ENCODE measurements at regions not wholly inside any gene's neighbourhood (a gene's known extent, or its start where the extent isn't known, plus 50 kb on each side); places are given as distances from the start of the nearest gene placed in this dataset.

DNA sequence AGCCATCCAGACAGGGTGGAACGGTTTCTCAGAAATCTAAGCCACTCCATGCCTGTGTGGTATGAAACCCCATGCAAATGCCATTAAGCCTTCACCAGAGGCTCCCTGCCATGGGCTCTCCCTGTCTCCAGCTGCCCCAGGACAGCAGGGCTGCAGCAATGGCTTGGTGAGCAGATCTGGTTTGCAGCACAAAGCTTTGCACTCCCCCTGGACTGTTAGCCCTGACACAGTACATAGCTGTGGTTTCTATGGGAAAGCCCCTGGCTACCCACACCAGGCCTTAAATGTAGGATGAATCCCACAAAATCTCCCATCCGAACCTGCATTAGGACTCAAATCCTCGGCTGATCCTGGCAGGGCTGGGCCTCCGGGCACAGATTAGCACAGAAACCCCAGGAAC, 291.6 kb downstream of the TNS1 start:
- H3K4me2 ChIP-seq (ENCODE audit: low read length), result no peak overlapping the region
- no peak overlapping the region for H3K4me3 ChIP-seq (ENCODE audit: low read length)
- H3F3A ChIP-seq (ENCODE audit: control insufficient read depth, insufficient read depth), result no peaks in the 10 kb centered on the region
- no peaks in the 10 kb centered on the region for H3K36me3 ChIP-seq (ENCODE audit: control insufficient read depth, low read length)
- TF ChIP-seq, protein P1, sequence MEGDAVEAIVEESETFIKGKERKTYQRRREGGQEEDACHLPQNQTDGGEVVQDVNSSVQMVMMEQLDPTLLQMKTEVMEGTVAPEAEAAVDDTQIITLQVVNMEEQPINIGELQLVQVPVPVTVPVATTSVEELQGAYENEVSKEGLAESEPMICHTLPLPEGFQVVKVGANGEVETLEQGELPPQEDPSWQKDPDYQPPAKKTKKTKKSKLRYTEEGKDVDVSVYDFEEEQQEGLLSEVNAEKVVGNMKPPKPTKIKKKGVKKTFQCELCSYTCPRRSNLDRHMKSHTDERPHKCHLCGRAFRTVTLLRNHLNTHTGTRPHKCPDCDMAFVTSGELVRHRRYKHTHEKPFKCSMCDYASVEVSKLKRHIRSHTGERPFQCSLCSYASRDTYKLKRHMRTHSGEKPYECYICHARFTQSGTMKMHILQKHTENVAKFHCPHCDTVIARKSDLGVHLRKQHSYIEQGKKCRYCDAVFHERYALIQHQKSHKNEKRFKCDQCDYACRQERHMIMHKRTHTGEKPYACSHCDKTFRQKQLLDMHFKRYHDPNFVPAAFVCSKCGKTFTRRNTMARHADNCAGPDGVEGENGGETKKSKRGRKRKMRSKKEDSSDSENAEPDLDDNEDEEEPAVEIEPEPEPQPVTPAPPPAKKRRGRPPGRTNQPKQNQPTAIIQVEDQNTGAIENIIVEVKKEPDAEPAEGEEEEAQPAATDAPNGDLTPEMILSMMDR (IDR thresholded peaks at IDR 0.05; ENCODE audit: low read depth, low read length, poor library complexity, severe bottlenecking), result no peak
- TF ChIP-seq EZH2phosphoT487 (IDR thresholded peaks at IDR 0.05; ENCODE audit: borderline replicate concordance, low read length), result no peak
- no peaks in the 10 kb centered on the region for H3K9me2 ChIP-seq (replicated peaks; ENCODE audit: control insufficient read depth, low read length)
- no peaks in the 10 kb centered on the region for H3K9me3 ChIP-seq (ENCODE audit: control insufficient read depth, insufficient read depth, low read length)
- H3K27ac ChIP-seq (ENCODE audit: low read depth, low read length), result no peak overlapping the region
- H3K27me3 ChIP-seq (ENCODE audit: control insufficient read depth, low read length), result no peaks in the 10 kb centered on the region
- no peaks in the 10 kb centered on the region for H4K20me1 ChIP-seq (ENCODE audit: control insufficient read depth, insufficient read depth, low read depth, low read length)
- no peaks in the 10 kb centered on the region for H3K79me2 ChIP-seq (ENCODE audit: control insufficient read depth, low read length)
- H3K4me1 ChIP-seq (ENCODE audit: control insufficient read depth, low read length), result no peaks in the 10 kb centered on the region

DNA sequence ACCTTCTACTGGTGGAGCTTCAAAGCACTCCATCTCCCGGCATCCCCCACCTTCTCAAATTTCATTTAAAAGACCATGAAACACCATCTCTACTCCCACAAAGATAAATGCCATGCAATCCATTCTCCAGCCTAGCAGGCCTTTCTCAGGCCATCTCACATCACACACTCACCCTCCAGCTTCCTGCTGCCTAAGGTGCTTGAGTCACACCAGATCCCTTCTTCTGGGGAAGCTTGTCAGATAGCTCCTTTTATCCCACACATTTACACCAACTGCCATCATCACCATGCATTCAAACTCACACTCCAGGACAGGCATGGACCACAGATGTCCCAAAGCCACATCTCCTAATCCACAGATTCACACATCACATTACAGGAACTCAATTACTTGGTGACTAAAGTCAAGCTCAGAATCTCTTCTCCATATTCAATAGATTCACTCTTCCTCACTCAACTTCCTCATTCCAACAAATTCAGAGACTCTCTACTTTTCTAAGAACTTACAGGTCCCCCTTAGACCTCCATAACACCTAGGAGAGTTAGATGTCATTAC, 292.5 kb downstream of the TNS1 start:
- H3K4me3 ChIP-seq (ENCODE audit: low read length), result no peak overlapping the region
- no peak for TF ChIP-seq EZH2phosphoT487 (IDR thresholded peaks at IDR 0.05; ENCODE audit: borderline replicate concordance, low read length)
- TF ChIP-seq, protein P1 (IDR thresholded peaks at IDR 0.05; ENCODE audit: low read depth, low read length, poor library complexity, severe bottlenecking), result no peak
- H3K79me2 ChIP-seq (ENCODE audit: control insufficient read depth, low read length), result no peaks in the 10 kb centered on the region
- H3K4me1 ChIP-seq (ENCODE audit: control insufficient read depth, low read length), result no peaks in the 10 kb centered on the region
- H3K36me3 ChIP-seq (ENCODE audit: control insufficient read depth, low read length), result no peaks in the 10 kb centered on the region
- H3K9me2 ChIP-seq (replicated peaks; ENCODE audit: control insufficient read depth, low read length), result no peaks in the 10 kb centered on the region
- H3K27ac ChIP-seq (ENCODE audit: low read depth, low read length), result no peak overlapping the region
- no peaks in the 10 kb centered on the region for H3K27me3 ChIP-seq (ENCODE audit: control insufficient read depth, low read length)
- no peak overlapping the region for H3K4me2 ChIP-seq (ENCODE audit: low read length)
- no peaks in the 10 kb centered on the region for H3K9me3 ChIP-seq (ENCODE audit: control insufficient read depth, insufficient read depth, low read length)
- no peaks in the 10 kb centered on the region for H3F3A ChIP-seq (ENCODE audit: control insufficient read depth, insufficient read depth)
- no peaks in the 10 kb centered on the region for H4K20me1 ChIP-seq (ENCODE audit: control insufficient read depth, insufficient read depth, low read depth, low read length)

DNA sequence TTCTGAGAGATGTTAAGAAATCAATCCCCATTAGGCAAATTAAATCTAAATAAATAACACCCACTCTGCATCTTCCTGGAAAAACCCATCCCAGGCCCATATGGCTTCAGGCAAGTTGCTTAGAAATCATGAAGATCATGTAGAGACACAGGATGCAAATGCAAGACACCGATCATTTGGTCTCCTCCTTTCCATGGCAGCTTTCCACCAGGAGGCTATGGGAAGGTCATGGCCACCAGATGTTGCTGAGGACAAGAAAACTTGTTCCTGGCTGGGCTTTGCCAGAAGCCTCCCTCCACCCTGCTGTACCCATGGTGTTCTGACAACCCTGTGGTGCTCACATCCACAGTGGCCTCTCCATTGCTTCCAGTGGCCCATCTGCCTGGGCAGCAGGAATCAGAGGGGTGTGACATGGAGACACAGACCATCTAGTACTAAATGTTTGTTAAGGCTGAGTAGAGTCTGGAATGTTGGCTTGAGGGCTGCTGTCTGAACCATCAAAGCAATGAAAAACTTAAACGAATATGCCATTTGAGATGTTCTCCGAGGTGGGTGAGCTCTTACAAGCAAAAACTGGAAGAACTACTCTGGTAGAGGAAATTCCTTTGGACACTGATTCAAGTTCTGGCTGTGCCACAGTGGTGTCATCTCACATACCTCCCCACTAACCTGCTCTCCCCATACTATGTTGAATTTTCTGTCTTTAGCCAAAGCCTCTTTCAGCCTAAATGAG, 293.2 kb downstream of the TNS1 start:
- Histone ChIP-seq H3K9me3 (ENCODE audit: control insufficient read depth, insufficient read depth, low read length) (no peaks in the 10 kb centered on the region), H3K27ac (ENCODE audit: low read depth, low read length) (no peak overlapping the region), H4K20me1 (ENCODE audit: control insufficient read depth, insufficient read depth, low read depth, low read length) (no peaks in the 10 kb centered on the region), H3K9me2 (replicated peaks; ENCODE audit: control insufficient read depth, low read length) (no peaks in the 10 kb centered on the region), H3K4me3 (ENCODE audit: low read length) (no peak overlapping the region), H3K27me3 (ENCODE audit: control insufficient read depth, low read length) (no peaks in the 10 kb centered on the region), H3K36me3 (ENCODE audit: control insufficient read depth, low read length) (no peaks in the 10 kb centered on the region), H3K4me1 (ENCODE audit: control insufficient read depth, low read length) (no peaks in the 10 kb centered on the region), H3K4me2 (ENCODE audit: low read length) (no peak overlapping the region), H3K79me2 (ENCODE audit: control insufficient read depth, low read length) (no peaks in the 10 kb centered on the region), H3F3A (ENCODE audit: control insufficient read depth, insufficient read depth) (no peaks in the 10 kb centered on the region)
- TF ChIP-seq, protein P1 (IDR thresholded peaks at IDR 0.05; ENCODE audit: low read depth, low read length, poor library complexity, severe bottlenecking), result no peak
- TF ChIP-seq EZH2phosphoT487 (IDR thresholded peaks at IDR 0.05; ENCODE audit: borderline replicate concordance, low read length), result no peak

Data from DOHH2 (cell line).